GM21367 (cell line): ENCODE measurements at regions not wholly inside any gene's neighbourhood (a gene's known extent, or its start where the extent isn't known, plus 50 kb on each side); places are given as distances from the start of the nearest gene placed in this dataset.
A peak's percentile ranks its signal among the peaks of the same experiment; 100 is the strongest.
"Not testable (repeated sequence)": the region's sequence is repeated elsewhere in the genome, so short reads cannot be mapped to it uniquely, and the experiment has no call there.

ENCODE experiments used
- ATAC-seq: cut with Tn5 transposase; IDR thresholded peaks from one replicate; pipeline ENCODE4 v1.9.1; 2021; ENCODE audit not compliant: unreplicated experiment

DNA sequence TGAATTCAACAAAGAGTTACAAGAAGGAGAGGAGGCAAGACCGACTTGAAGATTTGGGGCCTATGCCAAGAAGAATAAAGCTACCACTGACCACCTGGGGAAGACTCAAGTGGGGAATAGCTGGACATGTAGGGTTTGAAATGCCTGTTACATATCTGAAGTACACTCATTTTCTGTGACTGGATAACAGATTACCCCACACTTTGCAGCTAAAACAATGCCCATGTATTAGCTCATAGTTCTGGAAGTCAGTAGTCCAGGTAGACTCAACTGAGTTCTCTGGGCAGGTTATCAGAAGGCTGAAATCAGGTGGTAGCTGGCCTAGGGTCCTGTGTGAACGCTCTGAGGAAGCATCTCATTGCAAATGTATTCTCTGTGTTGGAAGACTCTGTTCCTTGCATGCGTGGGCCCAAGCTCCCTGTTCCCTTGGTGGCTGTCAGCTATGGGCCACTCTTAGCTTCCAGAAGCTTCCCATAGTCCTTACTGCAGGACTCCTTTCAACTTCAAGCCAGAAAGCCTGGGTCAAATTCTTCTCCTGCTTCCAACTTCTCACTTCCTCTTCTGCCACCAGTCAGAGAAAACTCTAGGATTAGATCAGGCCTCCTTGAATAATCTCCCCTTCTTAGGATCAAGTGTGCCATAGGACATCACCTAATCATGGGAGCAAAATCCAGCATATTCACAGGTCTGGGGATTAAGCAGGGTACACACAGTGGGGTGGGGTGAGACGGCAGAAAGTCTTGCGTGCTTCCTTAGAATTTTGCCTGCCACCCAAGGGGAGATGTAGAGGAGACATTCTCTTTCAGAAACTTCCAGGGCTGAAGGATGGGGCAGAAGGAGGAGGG lies 187.8 kb downstream of the SHQ1 start:
- no peak for ATAC-seq

DNA sequence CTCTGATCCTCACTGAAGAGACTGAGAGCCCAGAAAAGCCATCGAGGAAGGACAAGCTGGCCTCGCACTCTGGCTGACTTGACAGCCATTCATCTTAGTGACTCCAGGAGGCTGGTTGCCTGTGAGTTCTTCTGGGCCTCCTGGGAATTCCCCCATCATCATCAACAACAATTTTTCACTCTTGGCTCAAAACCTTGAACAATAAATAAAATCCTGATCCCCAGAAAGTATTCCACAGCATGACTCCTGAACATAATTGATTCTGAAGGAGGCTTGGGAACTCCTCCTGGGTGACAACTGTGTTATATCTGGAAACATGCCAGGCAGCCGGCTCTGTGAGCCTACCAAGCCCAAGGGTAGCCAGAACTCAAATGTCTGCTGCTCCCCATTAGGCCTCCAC lies 188.6 kb downstream of the SHQ1 start:
- no peak for ATAC-seq

DNA sequence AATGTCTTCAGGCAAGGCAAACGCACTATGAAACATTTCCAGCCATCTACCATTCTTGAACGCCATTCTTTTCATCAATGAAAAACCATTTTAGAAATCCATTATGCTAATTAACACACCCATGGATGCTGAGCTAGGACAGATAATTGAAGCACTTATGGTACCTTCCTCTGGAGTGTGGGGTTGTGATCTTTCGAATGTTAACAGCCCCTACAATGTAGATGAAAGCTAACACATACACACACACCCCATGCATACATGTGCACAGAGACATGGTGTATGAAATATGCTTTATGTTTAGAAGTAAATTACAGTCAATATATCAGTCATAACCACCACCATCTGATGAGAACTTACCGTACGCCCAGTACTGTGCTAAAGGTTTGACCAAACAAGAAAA lies 189.1 kb downstream of the SHQ1 start:
- no peak for ATAC-seq

DNA sequence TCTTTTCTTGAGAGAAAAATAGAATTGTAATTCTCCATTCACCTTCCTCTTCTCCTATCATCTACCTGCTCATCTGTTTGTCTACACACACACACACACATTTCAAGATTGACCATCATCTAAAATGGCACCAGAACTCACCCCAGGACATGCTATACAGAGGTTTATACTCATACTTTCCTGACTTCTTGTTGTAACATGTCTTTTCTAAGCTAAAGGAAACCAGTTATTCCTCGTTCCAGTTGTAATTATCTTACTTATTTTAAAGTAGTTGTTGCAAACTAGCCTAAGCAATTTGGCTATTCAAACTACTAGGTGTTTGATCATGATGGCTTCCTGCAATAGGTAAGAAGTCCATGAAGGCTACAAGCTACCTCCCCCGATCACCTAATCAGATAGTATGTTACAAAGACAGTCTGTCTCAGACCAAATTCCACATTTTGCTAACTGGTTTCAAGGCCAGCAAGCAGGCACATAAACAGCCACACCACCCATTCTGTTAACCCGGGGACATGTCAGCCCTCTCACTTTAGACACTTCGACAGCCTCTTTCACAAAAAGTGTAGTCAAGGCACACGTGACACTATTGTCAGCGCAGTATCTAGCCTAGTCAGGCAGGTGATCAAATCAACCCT lies 189.7 kb downstream of the SHQ1 start:
- no peak for ATAC-seq

DNA sequence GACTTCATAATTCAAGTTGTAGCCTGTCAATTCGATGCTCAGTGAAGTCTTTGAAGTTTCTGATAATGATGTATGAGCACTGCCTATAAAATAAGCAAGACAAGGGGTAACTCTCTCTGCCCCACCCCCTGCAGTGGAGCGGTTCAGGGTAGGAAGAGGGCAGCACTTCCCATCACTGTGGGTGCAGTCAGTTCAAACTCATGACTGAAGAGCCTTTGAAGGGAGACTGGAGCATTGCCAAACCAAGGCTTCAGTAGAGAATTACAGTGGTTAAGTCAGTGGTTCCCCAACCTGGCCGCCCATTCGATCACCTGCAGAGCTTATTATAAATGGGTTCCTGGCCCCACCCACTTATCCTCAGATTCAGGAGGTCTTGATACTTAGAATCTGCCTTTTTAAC lies 190.6 kb downstream of the SHQ1 start:
- ATAC-seq: no peak

DNA sequence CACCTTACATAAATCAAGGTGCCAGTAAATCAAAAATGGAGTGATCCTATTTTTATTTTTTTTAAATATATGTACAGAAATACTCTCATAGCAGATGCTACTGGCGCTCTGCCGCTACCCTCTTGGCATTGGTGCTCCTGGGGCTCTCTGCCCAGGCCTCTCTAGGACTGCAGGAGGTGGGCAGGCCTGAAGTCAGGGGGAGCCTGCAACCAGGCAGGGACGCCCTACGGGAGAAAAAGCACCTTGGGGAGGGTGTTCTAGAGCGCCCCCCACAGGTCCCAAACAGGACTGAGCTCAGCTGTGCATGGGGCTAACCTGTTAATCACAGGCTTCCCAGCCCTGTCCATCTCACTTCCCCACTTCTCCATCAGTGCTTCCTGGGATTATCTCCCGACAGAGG lies 192.5 kb downstream of the SHQ1 start:
- no peak for ATAC-seq

DNA sequence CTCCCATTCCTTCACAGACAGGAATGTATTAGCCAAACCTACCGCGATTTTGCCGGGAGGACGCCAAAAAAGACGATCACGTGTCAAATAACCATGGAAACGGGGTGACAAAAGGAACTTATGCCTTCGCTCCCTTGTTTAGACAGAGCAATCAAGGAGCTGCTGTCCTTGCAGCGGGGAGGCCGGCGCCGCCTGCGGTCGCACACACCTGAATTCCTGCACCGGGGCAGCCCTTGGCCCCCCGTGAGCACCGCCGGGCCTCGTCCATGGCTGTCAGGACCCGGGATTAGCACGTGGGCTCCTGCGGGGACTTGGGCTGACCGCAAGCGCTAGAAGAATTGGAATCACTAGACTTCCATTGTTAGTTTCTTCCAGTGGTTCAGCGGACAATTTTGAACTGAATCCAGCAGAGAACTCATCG lies 193.1 kb downstream of the SHQ1 start:
- ATAC-seq: no peak

DNA sequence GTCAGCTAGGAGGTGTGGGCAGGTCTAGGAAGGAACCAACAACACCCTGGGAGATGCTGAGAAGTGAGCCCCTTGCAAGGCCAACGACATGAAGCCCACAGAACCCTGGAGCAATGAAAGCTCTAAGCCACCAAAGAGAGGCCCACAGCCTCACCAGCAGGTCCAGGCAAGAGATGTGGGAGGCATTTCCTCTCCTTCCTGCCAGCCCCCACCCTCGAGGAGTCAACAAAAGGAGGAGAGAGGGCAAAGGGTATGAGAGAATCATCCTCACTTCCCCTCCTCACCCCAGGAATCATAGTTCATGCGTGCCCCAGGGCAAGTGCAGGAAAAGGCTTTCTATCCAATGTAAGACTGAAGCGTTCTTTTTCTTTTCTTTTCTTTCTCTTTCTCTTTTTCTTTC lies 195.8 kb downstream of the SHQ1 start:
- ATAC-seq: no peak

DNA sequence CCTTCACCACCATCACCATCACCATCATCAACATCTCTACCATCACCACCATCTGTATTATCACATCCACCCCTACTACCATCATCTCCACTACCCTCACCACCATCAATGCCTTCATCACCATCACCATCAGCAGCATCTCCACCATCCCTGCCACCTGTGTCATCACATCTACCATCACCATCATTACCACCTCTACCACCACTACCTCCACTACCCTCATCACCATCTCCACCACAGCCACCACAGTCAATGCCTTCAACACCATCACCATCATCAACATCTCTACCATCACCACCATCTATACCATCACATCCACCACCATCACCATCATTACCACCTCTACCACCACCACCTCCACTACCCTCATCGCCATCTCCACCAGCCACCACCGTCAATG lies 196.7 kb downstream of the SHQ1 start:
- no peak for ATAC-seq

DNA sequence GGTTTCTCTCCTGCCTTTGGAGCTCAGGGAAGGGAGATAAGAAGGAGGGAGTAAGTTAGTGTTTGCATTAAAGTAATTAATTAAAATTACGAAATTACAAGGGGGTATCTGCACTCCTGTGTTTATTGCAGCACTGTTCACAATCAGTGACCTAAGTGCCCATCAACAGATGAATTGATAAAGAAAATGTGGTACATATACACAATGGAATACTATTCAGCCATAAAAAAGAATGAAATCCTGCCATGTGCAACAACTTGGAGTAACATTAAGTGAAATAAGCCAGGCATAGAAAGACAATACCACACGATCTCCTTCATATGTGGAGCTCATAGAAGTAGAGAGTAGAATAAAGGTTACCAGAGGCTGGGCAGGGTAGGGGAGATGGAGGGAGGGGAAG lies 202.0 kb downstream of the SHQ1 start:
- ATAC-seq: no peak

DNA sequence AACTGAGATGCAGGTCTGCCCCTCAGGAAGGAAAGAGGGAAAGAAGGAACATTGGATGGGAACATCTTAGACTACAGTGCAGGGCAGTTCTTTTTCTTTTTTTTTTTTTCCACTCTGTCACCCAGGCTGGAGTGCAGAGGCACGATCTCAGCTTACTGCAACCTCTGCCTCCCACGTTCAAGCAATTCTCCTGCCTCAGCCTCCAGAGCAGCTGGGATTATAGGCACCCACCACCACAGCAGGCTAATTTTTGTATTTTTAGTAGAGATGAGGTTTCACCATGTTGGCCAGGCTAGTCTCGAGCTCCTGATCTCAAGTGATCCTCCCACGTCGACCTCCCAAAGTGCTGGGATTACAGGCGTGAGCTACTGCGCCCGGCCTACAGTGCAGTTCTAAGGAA lies 204.6 kb downstream of the SHQ1 start:
- ATAC-seq: not testable (repeated sequence)

DNA sequence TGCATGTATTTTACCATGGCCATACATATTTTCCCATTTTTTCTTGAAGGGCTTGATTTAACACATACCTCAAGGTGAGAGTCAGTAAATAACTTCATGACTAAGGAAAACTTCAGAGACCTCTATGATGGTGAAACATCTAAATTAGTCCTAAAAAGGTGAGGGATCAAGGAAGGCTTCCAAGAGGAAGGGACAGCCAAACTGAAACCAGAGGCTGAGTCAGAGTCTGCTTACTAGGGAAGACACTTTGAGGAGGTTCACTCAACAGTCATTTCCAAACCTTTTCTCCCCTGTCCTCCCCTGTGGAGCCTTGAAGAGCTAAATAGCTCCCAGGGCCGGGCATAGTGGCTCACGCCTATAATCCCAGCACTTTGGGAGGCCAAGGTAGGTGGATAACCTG lies 206.6 kb downstream of the SHQ1 start:
- ATAC-seq: no peak

DNA sequence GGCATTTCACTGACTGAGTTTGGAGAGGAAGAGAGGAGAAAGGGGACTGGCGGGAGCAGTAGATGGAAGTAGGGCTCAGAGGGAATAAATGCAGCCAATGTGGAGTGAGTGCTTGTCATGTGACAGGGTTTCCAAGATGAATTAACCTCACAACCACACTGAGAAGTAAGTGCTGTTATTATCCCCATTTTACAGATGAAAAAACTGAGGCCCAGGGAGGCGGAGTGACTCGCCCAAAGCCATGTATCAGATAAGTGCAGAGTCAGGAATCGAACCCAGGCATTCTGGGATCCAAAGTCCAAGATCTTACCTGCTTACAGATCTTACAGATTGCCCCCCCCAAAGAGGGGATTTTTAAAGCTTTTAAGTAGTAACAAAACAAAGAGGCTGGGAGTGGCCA lies 207.2 kb downstream of the SHQ1 start:
- no peak for ATAC-seq

DNA sequence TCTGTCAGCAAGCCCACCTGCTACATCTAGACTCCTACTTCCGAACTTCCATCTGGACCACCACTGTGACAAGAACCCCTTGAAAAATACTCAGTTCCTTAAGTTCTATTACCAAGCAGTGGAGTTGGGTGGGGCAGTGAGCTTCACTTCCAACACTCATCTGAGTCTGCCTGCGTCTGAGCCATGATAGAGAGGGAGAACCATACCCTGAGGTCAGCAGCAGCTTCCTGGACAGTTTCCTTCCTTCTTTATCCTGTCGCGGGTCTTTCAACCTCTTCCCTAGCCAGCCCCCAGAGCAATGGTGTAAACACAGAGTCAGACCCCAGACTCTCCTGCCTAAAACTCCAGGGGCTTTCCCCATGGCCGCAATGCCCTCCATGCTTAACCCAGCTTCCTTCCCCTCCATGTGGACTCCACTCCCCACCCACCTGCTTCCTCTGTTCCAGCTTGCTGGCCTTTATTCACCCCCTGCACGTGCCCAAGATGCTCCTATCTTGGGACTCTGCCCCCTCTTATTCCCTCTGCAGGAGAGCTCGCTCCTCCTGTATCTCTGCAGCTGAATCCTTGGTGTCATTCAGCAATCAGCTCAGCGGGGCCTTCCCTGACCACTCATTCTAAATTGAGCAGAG lies 211.2 kb downstream of the SHQ1 start:
- no peak for ATAC-seq

DNA sequence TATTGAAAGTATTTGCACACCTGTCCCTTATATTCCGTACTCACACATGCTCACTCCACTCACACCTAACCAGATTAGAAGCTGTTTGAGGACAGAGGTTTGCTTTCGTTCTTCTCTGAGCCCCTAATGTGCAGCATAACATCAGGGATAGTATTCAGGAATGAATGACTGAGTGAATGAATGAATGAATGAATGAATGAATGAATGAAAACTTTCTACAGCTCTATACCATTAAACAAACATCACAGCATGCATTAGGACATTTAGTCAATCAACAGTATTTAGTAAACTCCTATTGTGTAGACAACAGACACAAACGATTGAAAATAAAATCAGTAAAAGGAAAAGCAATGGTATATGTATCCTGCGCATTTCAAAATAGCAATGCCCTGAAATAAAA lies 212.7 kb downstream of the SHQ1 start:
- no peak for ATAC-seq

DNA sequence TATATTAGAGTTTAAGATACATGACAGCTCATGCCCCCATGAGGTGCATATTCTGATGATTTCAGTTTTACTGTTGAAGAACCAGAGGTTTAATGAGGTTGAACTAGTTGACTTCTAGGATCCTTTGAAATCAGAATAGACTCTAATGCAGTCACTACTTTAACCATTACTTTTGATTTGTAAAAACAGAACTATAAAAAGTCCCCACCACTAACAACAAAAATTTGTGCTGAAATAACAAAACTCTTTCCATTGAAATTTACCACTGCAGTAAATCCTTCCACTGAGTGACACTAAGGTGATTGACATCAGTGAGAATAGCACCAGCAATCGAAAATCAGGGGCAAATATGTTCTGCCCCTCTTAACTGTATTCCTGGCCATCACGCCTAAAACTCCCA lies 214.1 kb downstream of the SHQ1 start:
- ATAC-seq: no peak

DNA sequence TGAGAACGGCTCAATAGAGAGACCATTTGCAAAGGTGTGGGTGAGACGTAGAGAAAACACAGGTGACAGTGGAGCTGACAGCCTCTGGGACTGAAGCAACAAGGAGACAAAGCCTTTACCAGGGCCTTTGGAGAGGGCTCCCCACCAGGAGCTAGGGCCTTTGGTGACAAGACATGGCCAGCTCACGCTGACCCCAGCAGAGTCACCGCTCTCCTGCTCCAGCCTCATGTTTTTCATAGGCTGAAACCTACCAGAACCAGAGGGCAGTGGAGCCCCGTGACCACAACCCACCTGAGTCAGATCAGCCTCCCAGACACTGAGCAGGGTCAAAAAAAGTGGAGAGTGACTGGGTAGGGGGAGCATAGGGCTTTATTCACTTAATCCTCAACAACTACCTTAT lies 214.7 kb downstream of the SHQ1 start:
- no peak for ATAC-seq

DNA sequence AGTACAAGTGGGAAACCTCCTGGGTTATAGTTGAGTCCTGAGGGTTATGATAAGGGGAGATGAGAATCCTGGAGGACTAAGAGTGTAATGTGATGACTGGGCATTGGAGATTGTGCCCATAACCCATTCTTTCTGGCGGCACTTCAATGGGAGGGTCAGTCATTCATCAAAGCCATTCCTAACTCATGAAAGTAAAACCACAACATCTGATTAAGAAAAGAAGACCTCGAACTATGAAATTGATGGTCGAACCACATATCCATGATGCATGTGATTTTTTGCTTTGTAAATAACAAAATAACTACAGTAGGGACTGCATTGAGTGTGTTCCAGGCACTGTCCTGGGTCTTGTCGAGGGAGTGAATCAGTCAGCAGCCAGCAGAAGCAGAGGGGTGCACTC lies 215.1 kb downstream of the SHQ1 start:
- no peak for ATAC-seq

DNA sequence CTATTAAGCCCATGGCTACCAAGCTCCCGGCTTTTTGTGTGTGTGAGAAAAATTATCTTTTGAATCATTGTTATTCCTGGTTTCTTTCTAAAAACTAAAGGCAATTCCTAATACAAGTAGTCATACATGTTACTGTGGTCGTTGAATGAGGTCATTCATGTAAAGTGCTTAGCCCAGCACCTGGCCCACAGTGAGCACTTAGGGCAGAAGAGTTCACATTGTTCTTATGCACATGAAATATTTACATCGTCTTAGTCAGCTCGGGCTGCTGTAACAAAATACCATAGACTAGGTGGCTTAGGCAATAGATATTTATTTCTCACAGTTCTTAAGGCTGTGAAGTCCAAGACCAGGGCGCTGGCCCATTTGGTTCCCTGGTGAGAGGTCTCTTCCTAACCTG lies 216.1 kb downstream of the SHQ1 start:
- ATAC-seq: no peak

DNA sequence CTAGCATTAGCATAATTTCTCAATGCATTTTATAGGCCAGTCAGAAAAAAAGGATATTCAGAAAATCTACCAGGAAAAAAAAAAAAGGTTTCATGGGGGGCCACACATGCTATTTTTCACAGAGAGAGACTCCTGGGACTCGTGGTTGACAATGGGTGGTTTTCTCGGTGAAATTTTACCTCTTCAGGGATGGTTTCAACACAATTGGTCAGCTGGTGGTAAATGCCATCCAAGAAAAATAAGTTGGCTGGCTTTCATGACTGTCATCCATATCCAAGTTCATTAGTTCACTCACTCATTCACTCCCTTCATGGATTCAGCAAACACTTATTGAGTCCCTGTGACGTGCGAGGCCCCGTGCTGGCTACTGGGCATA lies 217.3 kb downstream of the SHQ1 start:
- no peak for ATAC-seq

DNA sequence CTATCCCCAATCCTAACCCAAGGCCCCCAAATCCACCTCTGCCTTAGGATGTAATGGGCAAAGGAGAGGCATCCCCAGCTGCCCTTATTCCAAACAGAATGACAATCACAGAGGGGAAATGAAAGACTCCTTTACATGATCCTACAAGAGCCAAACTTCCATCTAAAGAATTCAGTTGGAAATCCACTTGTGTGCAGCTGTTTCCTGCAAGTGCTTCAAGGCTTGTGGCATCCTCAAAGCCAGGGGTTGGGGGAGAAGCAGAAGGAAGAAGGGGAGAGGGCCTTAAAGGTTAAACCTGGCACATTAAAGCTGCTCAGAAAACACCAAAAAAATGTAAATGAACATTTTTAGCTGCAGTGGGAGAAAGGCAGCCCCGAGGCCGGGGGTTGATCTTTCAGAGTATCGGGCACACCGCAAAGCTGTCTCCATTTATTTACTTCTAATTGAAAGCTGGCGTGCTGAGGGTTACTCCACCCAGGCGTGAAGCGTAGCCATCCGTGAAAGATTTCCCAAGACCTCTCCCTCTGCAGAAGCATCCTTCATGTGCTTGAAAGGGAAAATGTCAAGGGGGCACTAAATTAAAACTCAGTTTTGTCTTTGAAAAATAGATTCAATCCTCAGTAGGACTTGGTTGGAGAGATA lies 217.8 kb downstream of the SHQ1 start:
- ATAC-seq: no peak

DNA sequence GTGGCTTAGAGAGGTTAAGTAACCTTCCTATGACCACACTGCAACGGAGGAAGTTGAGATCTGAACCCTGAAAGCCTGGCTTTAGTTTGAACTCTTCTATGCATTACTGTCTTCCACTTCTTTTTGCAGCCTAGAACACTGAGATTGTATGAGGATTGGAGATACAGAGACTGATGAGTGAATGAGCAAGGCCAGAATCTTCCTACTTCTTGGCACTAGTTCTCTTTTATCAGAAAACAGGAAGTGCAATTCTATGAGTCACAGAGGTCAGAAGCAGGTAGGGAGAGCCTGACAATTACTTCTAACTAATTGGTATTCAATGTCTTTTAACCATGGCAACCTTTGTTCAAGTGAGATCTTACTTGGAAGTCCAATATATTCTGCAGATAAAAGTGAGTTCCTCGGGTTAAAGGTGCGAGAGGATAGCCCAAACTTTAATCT lies 219.0 kb downstream of the SHQ1 start:
- peak; percentile 77 for ATAC-seq
